KG1 (cell line): ENCODE measurements at regions not wholly inside any gene's neighbourhood (a gene's known extent, or its start where the extent isn't known, plus 50 kb on each side); places are given as distances from the start of the nearest gene placed in this dataset.

Source experiments
- DNase-seq: peaks from one replicate; lab custom pipeline; 2025; lab: John Stamatoyannopoulos, UW

GRCh38 chr1:234932511-234933430 lies 195.9 kb downstream of the TOMM20 start:
- no peak for DNase-seq

GRCh38 chr1:234932106-234932505 lies 196.5 kb downstream of the TOMM20 start:
- DNase-seq, result no peak

DNA sequence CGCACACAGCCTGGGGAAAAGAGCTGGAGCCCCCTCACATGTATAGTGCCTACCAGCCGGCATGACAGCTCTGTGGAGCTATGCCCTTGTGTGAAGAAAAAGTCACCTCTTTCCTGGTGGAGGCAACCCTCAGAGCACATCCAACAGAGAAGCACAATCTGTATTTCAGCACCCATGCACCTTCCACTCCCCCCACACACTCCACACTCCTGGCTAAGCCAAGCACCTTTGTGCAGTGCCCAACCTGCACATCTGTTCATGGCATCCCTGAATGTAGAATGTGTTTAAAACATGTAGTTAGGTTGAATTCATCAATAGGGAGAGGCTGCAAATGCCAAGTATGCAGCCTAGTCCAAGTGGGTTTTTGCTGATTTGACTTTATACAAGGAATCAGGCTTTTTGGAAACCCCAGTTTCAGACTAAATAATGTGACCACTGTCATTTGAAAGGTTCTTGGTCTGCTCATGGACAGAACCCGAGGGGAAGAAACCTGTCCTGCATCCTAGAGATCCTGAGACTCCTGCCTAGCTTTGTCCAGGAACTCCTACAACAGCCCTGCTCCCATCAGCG lies 197.1 kb downstream of the TOMM20 start:
- no peak for DNase-seq

DNA sequence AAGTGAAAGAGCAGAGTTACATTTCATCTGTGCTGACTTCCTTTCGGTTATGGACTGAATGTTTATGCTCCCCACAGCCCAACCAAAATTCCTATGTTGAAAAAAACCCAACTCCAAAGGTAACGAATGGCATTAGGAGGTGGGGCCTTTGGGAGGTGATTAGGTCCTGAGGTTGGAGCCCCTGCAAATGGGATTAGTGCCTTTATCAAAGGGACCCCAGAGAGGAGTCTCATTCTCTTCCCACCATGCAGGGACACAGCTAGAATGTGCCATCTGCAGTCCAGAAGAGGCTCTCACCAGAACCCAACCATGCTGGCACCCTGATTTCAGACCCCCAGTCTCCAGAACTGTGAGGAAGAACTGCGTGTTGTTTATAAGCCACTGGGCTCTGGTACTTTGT lies 199.3 kb downstream of the TOMM20 start:
- no peak for DNase-seq

- no peak for DNase-seq
Measured at GRCh38 chr1:234928642-234929041, 200.0 kb downstream of the TOMM20 start.

- DNase-seq, result no peak
Measured at GRCh38 chr1:234927971-234928640, 200.5 kb downstream of the TOMM20 start.

DNA sequence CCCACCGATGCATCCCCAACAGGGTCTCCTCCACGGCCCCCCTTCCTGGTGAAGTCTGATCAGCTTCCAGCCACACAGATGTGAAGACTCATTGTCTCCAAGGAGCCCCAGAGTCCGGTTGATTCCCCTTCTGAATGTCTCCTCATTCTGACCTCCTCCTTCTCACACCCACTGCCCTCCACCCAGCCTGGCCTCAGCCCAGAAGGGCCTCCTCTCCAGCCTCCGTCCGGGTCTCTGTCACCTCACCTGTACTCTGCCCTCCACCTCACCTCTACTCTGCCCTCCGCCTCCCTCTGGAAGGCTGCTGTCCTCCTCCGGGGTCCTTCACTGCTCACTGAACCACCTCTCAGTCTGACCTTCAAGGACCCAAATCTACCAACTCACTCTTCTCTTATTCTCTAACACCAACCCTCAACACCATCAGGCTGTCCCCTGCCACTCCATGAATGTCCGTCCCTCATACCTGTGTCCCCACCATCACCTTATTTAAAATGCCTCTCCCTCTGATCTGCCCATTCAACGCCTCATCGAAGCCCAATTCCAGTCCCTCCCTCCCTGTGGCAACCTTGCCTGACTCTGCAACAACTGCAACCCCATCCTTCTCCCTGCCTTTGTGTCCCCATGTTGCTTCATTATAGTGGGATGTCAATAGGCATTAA lies 201.2 kb downstream of the TOMM20 start:
- no peak for DNase-seq

GRCh38 chr1:234926559-234927311 lies 201.9 kb downstream of the TOMM20 start:
- no peak for DNase-seq

- DNase-seq, result no peak
Measured at GRCh38 chr1:234926264-234926558, 202.4 kb downstream of the TOMM20 start.

DNA sequence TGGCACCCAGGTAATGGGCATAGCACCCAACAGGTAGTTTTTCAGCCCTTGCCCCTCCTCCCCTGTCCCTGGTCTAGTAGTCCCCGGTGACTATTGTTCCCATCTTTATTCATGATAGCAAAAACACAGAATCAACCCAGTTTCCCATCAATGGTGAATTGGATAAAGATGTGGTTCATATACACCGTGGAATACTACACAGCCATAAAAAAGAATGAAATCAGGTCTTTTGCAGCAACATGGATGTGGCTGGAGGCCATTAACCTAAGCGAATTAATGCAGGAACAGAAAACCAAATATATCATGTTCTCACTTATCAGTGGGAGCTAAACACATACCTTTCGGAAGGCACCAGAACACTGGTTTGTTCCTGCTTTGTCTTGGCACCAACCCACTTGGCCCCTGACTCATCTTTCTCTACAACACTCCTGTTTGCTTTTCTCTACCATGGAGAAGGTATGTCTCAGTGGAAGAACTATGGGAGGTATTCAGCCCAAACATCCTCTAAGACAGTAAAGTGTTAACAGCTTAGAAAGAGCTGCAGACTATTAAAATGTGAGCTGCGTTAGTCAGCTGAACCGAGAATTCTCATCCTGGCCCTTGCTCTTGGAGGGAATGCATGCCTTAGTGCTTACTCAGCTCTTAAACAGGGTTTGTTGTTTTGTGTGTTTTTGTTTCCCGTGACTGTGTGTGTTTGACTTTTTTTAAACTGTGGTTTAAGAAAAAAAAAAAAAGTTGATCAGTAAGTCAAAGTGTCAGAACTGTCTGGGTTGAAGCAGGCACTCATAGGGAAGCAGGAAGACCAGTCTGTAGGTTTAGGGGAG lies 203.0 kb downstream of the TOMM20 start:
- no peak for DNase-seq

- no peak for DNase-seq
Measured at GRCh38 chr1:234924450-234925355, 203.9 kb downstream of the TOMM20 start.

DNA sequence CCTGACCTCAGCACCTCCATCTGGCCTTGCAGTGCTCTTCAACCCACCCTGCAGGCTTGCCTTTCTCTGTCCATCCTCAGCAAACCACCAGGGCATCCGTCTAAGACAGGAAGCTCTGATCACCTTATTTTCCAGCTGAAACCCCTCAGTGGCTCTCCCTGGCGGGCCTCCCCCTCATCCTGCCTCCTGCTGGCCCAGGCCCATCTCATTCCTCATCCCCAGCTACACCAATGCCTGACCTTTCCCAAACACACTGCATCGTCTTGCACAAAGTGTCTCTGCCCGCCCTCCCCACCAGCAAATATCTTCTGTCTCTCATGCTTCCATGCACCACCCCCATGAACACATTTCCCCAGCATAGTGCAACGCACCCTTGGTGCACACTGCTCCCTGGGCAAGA lies 205.0 kb downstream of the TOMM20 start:
- DNase-seq, result no peak

DNA sequence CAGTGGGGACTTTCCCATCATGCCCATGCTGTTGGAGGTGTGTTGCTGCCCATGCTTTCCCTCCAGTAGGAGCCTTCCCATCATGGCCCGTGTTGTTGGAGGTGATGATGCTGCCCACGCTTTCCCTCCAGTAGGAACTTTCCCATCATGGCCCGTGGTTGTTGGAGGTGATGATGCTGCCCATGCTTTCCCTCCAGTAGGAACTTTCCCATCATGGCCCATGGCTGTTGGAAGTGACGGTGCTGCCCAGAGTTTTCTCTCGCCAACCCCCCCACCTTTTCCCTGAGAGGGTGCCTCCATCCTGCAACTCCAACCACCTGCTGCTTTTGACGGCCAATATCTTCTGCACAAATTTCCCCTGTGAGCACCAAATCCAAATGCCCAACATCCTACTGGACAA lies 205.7 kb downstream of the TOMM20 start:
- DNase-seq, result no peak

DNA sequence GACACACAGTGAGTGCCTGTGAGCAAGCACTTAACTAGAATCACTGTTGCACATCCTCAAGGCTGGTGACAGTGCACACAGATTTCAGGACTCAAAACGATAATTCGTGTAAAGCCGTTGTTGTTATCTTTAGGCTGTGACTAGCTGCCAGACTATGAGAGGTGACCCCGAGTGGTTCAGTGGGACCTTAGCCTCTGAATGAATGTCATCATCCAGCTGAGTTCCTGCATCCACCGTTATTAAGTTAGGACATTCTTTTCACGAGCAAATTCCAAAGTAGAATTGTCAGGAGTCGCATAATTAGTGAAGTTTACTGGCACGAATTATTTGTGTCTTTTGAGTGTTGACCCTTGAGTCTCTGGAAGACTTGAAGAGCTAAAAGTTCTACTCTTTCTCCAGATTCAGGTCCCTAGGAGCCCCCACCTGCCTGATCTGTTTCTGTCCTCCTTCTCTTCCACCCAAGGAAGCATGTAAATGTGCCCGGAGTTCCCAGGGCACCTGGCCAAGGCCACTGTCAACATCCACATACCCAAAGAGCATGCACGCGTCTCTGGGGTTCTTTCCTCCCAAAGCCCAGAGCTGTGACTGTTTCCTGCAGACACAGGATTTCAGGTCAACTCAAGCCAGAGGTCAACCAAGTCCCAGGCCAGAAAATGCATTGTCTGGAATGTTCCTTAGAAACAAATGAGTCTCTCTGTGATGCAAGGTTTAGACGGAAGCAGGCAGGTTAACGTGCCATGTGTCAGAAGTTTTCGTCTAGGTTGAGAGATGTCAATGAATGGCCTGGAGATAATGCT lies 207.2 kb downstream of the TOMM20 start:
- no peak for DNase-seq

DNA sequence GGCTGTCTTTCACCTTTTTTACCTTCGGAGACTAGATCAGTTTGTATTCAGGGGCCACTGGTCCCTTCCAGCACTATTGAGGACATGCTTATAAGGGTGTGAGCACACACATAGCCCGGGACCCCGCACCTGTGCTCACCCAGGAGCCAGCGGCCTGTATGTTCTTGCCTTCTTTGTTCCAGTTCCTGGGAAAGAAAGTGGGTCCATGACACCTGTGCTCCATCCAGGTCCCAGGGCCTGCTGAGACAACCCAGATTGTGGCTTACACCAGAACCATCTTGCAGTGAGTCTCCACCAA lies 207.8 kb downstream of the TOMM20 start:
- no peak for DNase-seq

GRCh38 chr1:234920136-234920842 lies 208.3 kb downstream of the TOMM20 start:
- no peak for DNase-seq

DNA sequence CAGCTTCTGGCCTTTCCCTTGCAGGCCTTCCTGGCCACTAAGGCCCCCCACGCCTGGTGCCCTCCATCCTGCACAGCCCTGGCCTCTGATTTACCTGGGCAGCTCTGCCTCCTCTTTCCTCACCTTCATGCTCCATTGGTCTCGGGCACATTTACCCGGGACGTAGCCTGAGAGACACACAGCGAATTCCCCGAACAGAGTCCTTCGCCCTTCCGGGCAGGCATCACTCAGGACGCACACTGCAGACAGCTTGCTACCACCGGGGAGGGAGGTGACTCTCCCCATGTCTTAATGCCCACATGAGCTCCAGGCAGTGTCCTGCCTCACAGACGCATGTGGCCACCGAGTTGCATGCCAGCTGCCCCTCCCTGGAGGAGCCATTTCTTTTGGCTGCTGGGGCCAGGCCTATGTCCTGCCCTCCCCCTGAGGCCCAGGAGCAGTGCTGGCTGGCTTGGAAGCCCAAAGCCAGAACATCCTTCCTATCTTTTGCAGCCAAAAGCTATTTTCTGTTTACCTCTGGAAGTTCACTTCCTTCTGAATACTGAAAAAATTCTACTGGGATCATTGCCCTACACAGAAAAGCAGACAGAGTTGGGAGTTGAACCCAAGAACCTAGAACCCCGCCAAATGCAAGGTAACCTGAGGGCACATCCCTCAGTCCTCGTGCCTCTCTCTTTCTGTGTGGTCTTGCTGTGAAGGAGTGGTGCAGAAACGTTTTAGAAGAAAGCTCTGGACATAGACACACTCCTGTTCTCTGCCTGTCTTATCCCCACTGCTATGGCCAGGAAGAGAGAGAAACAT lies 209.5 kb downstream of the TOMM20 start:
- no peak for DNase-seq
